HG03442 (cell line): ENCODE measurements at regions not wholly inside any gene's neighbourhood (a gene's known extent, or its start where the extent isn't known, plus 50 kb on each side); places are given as distances from the start of the nearest gene placed in this dataset.

Experiments used
- ATAC-seq: cut with Tn5 transposase; IDR thresholded peaks from one replicate; pipeline ENCODE4 v1.9.1; 2021; ENCODE audit warnings: mild to moderate bottlenecking, moderate library complexity; ENCODE audit not compliant: unreplicated experiment

GRCh38 chr4:37165844-37166243 lies 78.7 kb upstream of the NWD2 start:
- no peak for ATAC-seq

GRCh38 chr4:37169956-37170355 lies 74.6 kb upstream of the NWD2 start:
- no peak for ATAC-seq

- no peak for ATAC-seq
Observed at GRCh38 chr4:37188100-37188499, 56.4 kb upstream of the NWD2 start.
